ENCODE measurements at regions not wholly inside any gene's neighbourhood (a gene's known extent, or its start where the extent isn't known, plus 50 kb on each side); places are given as distances from the start of the nearest gene placed in this dataset.

DNA sequence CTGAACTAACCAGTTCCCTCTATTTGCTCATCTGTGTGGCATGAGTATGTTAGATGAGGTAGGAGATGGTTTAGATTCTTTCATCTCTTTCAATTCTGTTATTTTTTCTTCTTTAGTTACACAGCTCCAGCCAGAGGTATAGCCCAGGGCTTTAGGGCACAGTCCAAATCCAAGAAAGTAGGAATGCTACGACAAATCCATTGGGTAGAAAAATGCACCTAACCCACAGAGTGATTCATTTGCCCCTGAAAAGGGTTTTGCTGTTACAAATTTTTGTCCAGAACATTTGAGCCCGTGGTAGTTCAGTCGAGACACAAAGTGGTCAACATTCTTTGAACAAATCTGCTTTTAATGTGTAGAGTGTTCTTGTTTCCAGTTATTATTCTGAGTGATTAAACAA, 250.7 kb downstream of the HS3ST3A1 start:
- ChIA-PET POLR2A (no interaction called here), CTCF (no interaction called here)
- H3K4me1 Mint-ChIP-seq = no peaks in the 10 kb centered on the region
- no peak for ATAC-seq (ENCODE audit: low read depth)
- TF ChIP-seq, protein P1, sequence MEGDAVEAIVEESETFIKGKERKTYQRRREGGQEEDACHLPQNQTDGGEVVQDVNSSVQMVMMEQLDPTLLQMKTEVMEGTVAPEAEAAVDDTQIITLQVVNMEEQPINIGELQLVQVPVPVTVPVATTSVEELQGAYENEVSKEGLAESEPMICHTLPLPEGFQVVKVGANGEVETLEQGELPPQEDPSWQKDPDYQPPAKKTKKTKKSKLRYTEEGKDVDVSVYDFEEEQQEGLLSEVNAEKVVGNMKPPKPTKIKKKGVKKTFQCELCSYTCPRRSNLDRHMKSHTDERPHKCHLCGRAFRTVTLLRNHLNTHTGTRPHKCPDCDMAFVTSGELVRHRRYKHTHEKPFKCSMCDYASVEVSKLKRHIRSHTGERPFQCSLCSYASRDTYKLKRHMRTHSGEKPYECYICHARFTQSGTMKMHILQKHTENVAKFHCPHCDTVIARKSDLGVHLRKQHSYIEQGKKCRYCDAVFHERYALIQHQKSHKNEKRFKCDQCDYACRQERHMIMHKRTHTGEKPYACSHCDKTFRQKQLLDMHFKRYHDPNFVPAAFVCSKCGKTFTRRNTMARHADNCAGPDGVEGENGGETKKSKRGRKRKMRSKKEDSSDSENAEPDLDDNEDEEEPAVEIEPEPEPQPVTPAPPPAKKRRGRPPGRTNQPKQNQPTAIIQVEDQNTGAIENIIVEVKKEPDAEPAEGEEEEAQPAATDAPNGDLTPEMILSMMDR (IDR thresholded peaks at IDR 0.05) = no peak
- H3K9me3 Mint-ChIP-seq = peaks cover 3% of the 10 kb centered on the region
- no peak for DNase-seq
- no peak overlapping the region for H3K4me3 Mint-ChIP-seq
- H3K27me3 Mint-ChIP-seq = no peaks in the 10 kb centered on the region
- no peak overlapping the region for H3K27ac Mint-ChIP-seq
- H3K36me3 Mint-ChIP-seq (ENCODE audit: low read depth) = no peaks in the 10 kb centered on the region
- intact Hi-C loops (cut with micrococcal nuclease) = no loop called here

DNA sequence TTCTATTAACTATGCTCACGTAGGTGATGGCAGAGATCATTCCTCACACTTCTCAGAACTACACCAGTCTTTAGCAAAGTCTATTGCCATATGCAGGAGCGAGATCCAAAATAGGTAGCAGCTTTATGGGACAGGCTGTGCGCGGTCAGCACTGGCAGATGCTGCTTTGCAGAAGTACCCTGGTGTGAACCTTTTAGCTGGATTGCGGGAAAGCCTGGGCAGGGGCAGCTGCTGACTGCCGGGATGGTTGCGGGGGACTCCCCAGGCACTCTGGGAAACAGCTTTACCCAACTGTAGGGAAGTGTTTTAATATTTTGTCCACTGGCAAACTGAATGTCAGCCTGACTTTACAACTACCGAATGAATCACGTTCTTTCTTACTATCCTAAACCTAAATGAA, 251.3 kb downstream of the HS3ST3A1 start:
- Mint-ChIP-seq H3K4me1 (no peaks in the 10 kb centered on the region), H3K9me3 (peaks cover 3% of the 10 kb centered on the region), H3K27ac (no peak overlapping the region), H3K36me3 (ENCODE audit: low read depth) (no peaks in the 10 kb centered on the region), H3K4me3 (no peak overlapping the region), H3K27me3 (no peaks in the 10 kb centered on the region)
- no peak for ATAC-seq (ENCODE audit: low read depth)
- DNase-seq = no peak
- TF ChIP-seq, protein P1 (IDR thresholded peaks at IDR 0.05) = no peak
- intact Hi-C loops (cut with micrococcal nuclease) = no loop called here
- POLR2A ChIA-PET = no interaction called here
- CTCF ChIA-PET = no interaction called here

DNA sequence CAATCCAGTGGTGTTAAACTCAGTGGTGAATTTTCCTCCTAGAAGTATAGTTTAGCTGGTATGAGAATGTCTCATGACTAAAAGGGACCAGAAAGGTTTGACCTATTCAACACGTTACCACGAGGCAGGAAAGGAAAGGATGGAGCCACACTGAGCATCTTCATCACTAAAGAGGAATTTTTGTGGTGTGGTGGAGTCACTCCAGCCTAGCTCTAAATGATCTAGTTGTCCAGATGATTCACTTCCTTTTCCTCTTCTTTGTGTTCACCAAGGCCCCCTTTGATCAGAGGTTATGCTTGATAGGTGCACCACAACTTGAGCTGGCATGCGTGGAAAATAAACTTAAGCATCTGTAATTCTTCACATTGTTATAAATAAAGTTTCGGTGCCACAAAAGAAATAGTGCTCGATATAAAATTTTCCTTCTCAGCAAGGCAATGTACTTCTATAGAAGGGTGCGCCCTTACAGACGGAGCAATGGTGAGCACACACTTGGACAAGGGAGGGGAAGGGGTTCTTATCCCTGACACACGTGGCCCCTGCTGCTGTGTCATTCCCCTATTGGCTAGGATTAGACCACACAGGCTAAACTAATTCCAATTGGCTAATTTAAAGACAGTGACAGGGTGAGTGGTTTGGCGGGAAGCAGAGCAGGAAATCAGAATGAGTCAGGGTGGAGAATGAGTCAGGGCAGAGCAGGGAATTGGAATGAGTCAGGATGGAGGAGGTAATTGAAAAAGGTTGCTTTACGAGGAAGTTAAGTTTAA, 254.6 kb downstream of the HS3ST3A1 start:
- ChIA-PET CTCF (no interaction called here), POLR2A (no interaction called here)
- Mint-ChIP-seq H3K27ac (no peak overlapping the region), H3K36me3 (ENCODE audit: low read depth) (no peaks in the 10 kb centered on the region), H3K9me3 (peaks cover 3% of the 10 kb centered on the region), H3K27me3 (no peaks in the 10 kb centered on the region), H3K4me3 (no peak overlapping the region), H3K4me1 (no peaks in the 10 kb centered on the region)
- intact Hi-C loops (cut with micrococcal nuclease) = no loop called here
- DNase-seq = no peak
- TF ChIP-seq, protein P1 (IDR thresholded peaks at IDR 0.05) = no peak
- no peak for ATAC-seq (ENCODE audit: low read depth)

DNA sequence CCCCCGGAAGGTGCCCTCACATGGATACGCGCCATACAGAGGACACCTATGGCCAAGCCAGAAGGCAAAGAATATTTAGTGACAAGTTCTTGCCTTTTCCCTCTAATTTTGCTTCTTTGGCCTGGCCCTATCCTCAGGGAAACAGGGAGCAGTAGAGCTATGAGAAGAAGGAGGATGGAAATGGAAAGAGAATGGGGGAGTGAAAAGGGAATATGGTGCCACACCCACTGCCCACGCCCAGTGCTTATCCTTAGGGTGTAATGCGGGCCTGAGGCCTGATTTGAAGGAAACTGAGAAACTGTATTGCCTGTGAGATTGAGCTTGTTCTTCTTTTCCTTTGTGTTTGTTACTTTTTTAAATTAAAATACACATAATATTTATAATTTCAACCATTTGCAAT, 255.1 kb downstream of the HS3ST3A1 start:
- POLR2A ChIA-PET = no interaction called here
- TF ChIP-seq, protein P1 (IDR thresholded peaks at IDR 0.05) = no peak
- CTCF ChIA-PET = no interaction called here
- no peak overlapping the region for H3K27ac Mint-ChIP-seq
- H3K4me1 Mint-ChIP-seq = no peaks in the 10 kb centered on the region
- intact Hi-C loops (cut with micrococcal nuclease) = no loop called here
- no peak for ATAC-seq (ENCODE audit: low read depth)
- H3K9me3 Mint-ChIP-seq = peaks cover 3% of the 10 kb centered on the region
- H3K4me3 Mint-ChIP-seq = no peak overlapping the region
- no peaks in the 10 kb centered on the region for H3K27me3 Mint-ChIP-seq
- no peaks in the 10 kb centered on the region for H3K36me3 Mint-ChIP-seq (ENCODE audit: low read depth)
- DNase-seq = no peak

DNA sequence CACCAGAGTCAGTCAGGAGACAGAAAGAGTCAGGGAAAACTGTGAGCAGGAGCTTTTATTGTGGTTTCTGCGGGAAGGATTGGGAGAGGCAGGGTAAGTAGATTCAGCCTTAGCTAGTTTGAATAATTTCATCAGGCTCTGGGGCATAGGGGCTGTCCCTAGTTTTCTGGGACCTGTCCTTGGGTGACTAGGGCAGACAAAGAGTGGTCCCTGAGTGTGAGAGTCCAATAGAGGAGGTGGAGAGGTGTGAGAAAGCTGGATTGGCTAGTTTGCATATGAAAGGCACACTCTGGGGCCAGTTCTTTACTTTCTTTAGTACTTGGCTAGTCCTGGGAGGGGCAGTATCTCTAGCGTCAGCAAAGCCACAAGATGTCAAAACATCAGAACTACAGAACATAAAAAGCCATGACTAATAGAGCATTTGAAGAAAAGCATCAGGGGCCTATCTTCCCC, 255.6 kb downstream of the HS3ST3A1 start:
- Mint-ChIP-seq H3K4me3 (no peak overlapping the region), H3K9me3 (peaks cover 3% of the 10 kb centered on the region), H3K4me1 (no peaks in the 10 kb centered on the region), H3K36me3 (ENCODE audit: low read depth) (no peaks in the 10 kb centered on the region), H3K27me3 (no peaks in the 10 kb centered on the region), H3K27ac (no peak overlapping the region)
- intact Hi-C loops (cut with micrococcal nuclease) = no loop called here
- CTCF ChIA-PET = no interaction called here
- DNase-seq (no peak), ATAC-seq (ENCODE audit: low read depth) (no peak)
- TF ChIP-seq, protein P1 (IDR thresholded peaks at IDR 0.05) = no peak
- POLR2A ChIA-PET = no interaction called here

Measured in activated B cell treated with CpG ODN at 0.5 μM for 24 hours (primary cell).